ENCODE measurements at regions not wholly inside any gene's neighbourhood (a gene's known extent, or its start where the extent isn't known, plus 50 kb on each side); places are given as distances from the start of the nearest gene placed in this dataset.

DNA sequence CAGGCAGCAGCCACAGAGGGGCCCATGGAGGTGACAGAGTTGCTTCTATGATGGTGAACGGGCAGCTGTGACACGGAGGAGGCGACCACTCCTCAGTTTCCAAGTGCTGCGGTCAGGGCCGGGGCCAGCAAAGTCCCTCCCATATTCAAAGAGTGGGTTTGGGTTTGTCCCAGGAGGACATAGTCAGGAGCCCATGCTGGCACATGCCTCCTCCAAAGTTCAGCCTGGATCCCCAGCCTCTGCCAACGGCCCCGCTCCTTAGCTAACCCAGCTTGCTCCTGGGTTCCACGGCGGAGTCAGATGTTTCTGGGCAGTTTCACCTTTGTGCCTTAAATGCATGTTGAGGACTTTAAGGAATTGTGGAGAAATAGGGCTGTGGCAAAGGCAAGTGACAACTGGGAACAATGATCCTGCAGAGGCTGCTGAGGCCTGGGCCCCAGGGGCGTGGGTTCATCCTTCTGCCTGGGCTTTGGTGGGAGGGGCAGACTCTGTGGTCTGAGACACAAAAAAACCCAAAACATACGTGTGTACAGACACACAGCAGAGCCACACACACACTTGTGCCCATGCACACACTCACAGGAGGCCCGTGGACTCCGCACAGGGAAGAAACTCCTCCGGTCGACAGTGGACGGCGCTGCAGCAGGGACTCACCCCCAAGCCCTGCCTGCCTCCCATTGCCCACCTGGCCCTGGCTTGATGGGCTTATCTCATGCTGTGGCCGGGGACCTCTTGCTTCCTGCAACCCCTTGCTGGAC, 399.4 kb downstream of the TMEM121 start:
- TF ChIP-seq TAF1 (conservative IDR thresholded peaks at IDR 0.05) = no peak
- TF ChIP-seq, protein P1, sequence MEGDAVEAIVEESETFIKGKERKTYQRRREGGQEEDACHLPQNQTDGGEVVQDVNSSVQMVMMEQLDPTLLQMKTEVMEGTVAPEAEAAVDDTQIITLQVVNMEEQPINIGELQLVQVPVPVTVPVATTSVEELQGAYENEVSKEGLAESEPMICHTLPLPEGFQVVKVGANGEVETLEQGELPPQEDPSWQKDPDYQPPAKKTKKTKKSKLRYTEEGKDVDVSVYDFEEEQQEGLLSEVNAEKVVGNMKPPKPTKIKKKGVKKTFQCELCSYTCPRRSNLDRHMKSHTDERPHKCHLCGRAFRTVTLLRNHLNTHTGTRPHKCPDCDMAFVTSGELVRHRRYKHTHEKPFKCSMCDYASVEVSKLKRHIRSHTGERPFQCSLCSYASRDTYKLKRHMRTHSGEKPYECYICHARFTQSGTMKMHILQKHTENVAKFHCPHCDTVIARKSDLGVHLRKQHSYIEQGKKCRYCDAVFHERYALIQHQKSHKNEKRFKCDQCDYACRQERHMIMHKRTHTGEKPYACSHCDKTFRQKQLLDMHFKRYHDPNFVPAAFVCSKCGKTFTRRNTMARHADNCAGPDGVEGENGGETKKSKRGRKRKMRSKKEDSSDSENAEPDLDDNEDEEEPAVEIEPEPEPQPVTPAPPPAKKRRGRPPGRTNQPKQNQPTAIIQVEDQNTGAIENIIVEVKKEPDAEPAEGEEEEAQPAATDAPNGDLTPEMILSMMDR (IDR thresholded peaks at IDR 0.05; ENCODE audit: low read depth, low read length, missing input control) = no peak
- TF ChIP-seq, protein P2, sequence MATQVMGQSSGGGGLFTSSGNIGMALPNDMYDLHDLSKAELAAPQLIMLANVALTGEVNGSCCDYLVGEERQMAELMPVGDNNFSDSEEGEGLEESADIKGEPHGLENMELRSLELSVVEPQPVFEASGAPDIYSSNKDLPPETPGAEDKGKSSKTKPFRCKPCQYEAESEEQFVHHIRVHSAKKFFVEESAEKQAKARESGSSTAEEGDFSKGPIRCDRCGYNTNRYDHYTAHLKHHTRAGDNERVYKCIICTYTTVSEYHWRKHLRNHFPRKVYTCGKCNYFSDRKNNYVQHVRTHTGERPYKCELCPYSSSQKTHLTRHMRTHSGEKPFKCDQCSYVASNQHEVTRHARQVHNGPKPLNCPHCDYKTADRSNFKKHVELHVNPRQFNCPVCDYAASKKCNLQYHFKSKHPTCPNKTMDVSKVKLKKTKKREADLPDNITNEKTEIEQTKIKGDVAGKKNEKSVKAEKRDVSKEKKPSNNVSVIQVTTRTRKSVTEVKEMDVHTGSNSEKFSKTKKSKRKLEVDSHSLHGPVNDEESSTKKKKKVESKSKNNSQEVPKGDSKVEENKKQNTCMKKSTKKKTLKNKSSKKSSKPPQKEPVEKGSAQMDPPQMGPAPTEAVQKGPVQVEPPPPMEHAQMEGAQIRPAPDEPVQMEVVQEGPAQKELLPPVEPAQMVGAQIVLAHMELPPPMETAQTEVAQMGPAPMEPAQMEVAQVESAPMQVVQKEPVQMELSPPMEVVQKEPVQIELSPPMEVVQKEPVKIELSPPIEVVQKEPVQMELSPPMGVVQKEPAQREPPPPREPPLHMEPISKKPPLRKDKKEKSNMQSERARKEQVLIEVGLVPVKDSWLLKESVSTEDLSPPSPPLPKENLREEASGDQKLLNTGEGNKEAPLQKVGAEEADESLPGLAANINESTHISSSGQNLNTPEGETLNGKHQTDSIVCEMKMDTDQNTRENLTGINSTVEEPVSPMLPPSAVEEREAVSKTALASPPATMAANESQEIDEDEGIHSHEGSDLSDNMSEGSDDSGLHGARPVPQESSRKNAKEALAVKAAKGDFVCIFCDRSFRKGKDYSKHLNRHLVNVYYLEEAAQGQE (IDR thresholded peaks at IDR 0.05) = no peak
- no peak for TF ChIP-seq RAD21 (IDR thresholded peaks at IDR 0.05)
- no peak for TF ChIP-seq GABPA (IDR thresholded peaks at IDR 0.05 in 1 of 2, conservative IDR thresholded peaks at IDR 0.05 in 1 of 2)
- no peak for TF ChIP-seq YY1 (IDR thresholded peaks at IDR 0.05)
- TF ChIP-seq, protein P3, sequence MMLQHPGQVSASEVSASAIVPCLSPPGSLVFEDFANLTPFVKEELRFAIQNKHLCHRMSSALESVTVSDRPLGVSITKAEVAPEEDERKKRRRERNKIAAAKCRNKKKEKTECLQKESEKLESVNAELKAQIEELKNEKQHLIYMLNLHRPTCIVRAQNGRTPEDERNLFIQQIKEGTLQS (IDR thresholded peaks at IDR 0.05) = no peak
- TF ChIP-seq, protein P4, sequence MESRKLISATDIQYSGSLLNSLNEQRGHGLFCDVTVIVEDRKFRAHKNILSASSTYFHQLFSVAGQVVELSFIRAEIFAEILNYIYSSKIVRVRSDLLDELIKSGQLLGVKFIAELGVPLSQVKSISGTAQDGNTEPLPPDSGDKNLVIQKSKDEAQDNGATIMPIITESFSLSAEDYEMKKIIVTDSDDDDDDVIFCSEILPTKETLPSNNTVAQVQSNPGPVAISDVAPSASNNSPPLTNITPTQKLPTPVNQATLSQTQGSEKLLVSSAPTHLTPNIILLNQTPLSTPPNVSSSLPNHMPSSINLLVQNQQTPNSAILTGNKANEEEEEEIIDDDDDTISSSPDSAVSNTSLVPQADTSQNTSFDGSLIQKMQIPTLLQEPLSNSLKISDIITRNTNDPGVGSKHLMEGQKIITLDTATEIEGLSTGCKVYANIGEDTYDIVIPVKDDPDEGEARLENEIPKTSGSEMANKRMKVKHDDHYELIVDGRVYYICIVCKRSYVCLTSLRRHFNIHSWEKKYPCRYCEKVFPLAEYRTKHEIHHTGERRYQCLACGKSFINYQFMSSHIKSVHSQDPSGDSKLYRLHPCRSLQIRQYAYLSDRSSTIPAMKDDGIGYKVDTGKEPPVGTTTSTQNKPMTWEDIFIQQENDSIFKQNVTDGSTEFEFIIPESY (IDR thresholded peaks at IDR 0.05) = no peak
